Right lobe of liver (tissue), 6 donors: ENCODE measurements at regions not wholly inside any gene's neighbourhood (a gene's known extent, or its start where the extent isn't known, plus 50 kb on each side); places are given as distances from the start of the nearest gene placed in this dataset.

ENCODE experiments used
- ATAC-seq, 4 donors: fragments of 200-7000 bp; cut with Tn5 transposase; one replicate each; pipeline ENCODE4 v1.9.1; 2020; ENCODE audit warnings: mild to moderate bottlenecking in 4 of 4, moderate library complexity in 4 of 4
- DNase-seq, 3 donors: peaks; one replicate each; pipeline ENCODE4 v3.0.0-alpha.2; 2020
- H3K27ac ChIP-seq, 3 donors: fragments of 200-600 bp; one replicate each; pipeline ENCODE4 v1.8.0; 2022
- H3K27me3 ChIP-seq, 2 donors: fragments of 200-600 bp; one replicate each; pipeline ENCODE4 v1.8.0; 2022
- H3K36me3 ChIP-seq, 4 donors: fragments of 200-600 bp; sonication (generic) in 1 of 4; one replicate each; pipeline versions ENCODE4 v1.5.1 to v1.8.0; 2017 to 2022; ENCODE audit warnings: control low read depth in 1 of 4
- H3K4me1 ChIP-seq, 4 donors: fragments of 200-600 bp; sonication (generic) in 1 of 4; one replicate each; pipeline versions ENCODE4 v1.5.1 to v1.8.0; 2017 to 2022; ENCODE audit warnings: control low read depth in 1 of 4
- H3K4me3 ChIP-seq, 3 donors: fragments of 200-600 bp; one replicate each; pipeline ENCODE4 v1.8.0; 2022
- H3K9me3 ChIP-seq, 4 donors: fragments of 200-600 bp; sonication (generic) in 1 of 4; one replicate each; pipeline versions ENCODE4 v1.5.1 to v1.8.0; 2017 to 2022; ENCODE audit warnings: control low read depth in 1 of 4
- POLR2A ChIP-seq: fragments of 450-650 bp; IDR thresholded peaks from one replicate; pipeline ENCODE4 v1.6.1; 2017; ENCODE audit warnings: antibody characterized with exemption, mild to moderate bottlenecking
- WGBS: methylation state at CpG from one replicate; pipeline ENCODE4 v1.1.6; 2018; ENCODE audit warnings: low coverage, low lambda C conversion rate; ENCODE audit not compliant: insufficient coverage; ENCODE audit errors: missing lambda C conversion rate; 5-methylcytosine and 5-hydroxymethylcytosine counted together
- intact Hi-C, 2 donors: fragments of 100-400 bp; cut with DNase I; formaldehyde crosslinking; loops; one replicate each; pipeline versions ENCODE4 v1.11.2 to v1.14.1; 2022
- TF ChIP-seq, protein P1 (sequence below), 4 donors: fragments of 200-600 bp in 3 of 4; fragments of 450-650 bp in 1 of 4; IDR thresholded peaks; one replicate each; pipeline versions ENCODE4 v1.5.1 to v1.8.0; 2016 to 2022; ENCODE audit warnings: antibody characterized with exemption in 4 of 4, mild to moderate bottlenecking in 2 of 4
- donor health status: DM: no; HTN: yes; CAD: no.
- donor health status: DM: no; HTN: no; CAD: no.
- donor health status: DM: no; HTN: no; CAD: no.
- donor health status: DM: no; HTN: yes; CAD: no.
- donor health status: DM: no; HTN: yes; CAD: no.

DNA sequence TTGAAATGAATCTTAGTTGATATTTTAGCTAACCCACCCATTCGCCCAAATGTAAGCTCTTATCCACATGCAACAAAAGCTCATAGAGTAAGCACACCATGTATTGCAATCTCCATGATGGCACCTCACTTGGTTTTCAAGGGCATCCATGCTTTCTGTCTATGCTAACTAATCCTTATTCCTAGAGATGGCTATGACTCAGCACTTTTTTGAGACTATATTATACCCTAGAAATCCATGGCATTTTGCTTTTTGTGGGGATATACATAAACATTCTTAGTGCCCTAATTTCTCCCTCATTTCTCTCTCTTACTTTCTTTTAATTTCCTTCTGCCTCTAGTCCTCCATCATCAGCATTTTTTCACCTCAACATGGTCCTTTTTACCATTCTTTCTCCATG is 168.5 kb upstream of the STT3B start:
- no peak for TF ChIP-seq POLR2A
- TF ChIP-seq, protein P1, sequence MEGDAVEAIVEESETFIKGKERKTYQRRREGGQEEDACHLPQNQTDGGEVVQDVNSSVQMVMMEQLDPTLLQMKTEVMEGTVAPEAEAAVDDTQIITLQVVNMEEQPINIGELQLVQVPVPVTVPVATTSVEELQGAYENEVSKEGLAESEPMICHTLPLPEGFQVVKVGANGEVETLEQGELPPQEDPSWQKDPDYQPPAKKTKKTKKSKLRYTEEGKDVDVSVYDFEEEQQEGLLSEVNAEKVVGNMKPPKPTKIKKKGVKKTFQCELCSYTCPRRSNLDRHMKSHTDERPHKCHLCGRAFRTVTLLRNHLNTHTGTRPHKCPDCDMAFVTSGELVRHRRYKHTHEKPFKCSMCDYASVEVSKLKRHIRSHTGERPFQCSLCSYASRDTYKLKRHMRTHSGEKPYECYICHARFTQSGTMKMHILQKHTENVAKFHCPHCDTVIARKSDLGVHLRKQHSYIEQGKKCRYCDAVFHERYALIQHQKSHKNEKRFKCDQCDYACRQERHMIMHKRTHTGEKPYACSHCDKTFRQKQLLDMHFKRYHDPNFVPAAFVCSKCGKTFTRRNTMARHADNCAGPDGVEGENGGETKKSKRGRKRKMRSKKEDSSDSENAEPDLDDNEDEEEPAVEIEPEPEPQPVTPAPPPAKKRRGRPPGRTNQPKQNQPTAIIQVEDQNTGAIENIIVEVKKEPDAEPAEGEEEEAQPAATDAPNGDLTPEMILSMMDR (IDR thresholded peaks at IDR 0.05), result no peak
- ATAC-seq, result no peak

DNA sequence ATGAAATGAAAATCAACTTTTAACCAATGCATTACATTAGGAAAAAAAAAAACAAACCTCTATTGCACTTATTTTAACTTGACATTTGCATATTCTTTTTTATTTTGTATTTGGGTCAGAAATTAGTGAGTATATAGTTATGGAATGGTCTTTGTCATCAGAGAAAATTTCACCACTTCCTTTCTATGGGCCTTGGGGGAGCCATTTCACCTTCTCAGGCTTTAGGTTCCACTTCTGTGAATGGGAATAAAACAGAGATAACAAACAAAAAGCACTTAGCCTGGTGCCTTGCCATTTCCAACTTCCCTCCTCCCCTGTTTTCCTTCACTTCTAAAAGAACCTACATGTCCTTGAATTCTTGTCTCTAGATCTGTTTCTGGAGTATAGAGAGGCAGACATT is 168.0 kb upstream of the STT3B start:
- no peak for DNase-seq
- TF ChIP-seq, protein P1 (IDR thresholded peaks at IDR 0.05), result no peak
- no peak for TF ChIP-seq POLR2A
- Histone ChIP-seq H3K4me3 (no peak overlapping the region), H3K9me3 (no peaks in the 10 kb centered on the region), H3K27me3 (no peaks in the 10 kb centered on the region), H3K4me1 (no peaks in the 10 kb centered on the region), H3K27ac (no peak overlapping the region), H3K36me3 (no peaks in the 10 kb centered on the region)
- intact Hi-C loops, result no loop called here
- ATAC-seq, result no peak

More for the DNA sequence above, 168.5 kb upstream of the STT3B start:
- H3K27me3 ChIP-seq, result no peaks in the 10 kb centered on the region
- H3K27ac ChIP-seq, result no peak overlapping the region
- H3K4me1 ChIP-seq, result no peaks in the 10 kb centered on the region
- WGBS, result 67% methylated on average over 1 of the region's 1 CpG
- intact Hi-C loops, result no loop called here
- H3K4me3 ChIP-seq, result no peak overlapping the region
- H3K36me3 ChIP-seq, result no peaks in the 10 kb centered on the region
- DNase-seq, result no peak
- no peaks in the 10 kb centered on the region for H3K9me3 ChIP-seq

DNA sequence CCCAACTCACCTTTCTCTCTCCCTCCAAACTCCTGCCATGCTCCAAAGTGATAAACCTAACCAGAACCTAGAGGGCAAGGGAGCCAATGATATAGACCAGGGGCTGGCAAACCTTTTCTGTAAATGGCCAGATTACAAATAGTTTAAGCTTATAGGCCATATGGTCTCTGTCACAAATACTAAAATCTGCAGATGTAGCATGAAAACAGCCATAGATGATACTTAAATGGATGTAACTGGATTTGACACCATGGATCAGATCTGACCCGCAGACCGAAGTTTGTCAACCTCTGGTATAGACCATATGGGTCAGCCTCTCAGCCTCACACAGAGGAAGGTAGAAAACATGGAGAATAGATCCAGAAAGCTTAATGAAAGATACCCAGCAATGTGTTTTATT is 165.2 kb upstream of the STT3B start:
- intact Hi-C loops, result no loop called here
- no peak overlapping the region for H3K4me3 ChIP-seq
- H3K27ac ChIP-seq, result no peak overlapping the region
- 100% methylated on average over 2 of the region's 2 CpGs for WGBS
- no peaks in the 10 kb centered on the region for H3K27me3 ChIP-seq
- H3K36me3 ChIP-seq, result no peaks in the 10 kb centered on the region
- H3K4me1 ChIP-seq, result peaks cover 0 to 9% (median 0%) of the 10 kb centered on the region in 4 donors
- ATAC-seq (no peak), DNase-seq (no peak)
- no peak for TF ChIP-seq POLR2A
- TF ChIP-seq, protein P1 (IDR thresholded peaks at IDR 0.05), result no peak
- H3K9me3 ChIP-seq, result no peaks in the 10 kb centered on the region

DNA sequence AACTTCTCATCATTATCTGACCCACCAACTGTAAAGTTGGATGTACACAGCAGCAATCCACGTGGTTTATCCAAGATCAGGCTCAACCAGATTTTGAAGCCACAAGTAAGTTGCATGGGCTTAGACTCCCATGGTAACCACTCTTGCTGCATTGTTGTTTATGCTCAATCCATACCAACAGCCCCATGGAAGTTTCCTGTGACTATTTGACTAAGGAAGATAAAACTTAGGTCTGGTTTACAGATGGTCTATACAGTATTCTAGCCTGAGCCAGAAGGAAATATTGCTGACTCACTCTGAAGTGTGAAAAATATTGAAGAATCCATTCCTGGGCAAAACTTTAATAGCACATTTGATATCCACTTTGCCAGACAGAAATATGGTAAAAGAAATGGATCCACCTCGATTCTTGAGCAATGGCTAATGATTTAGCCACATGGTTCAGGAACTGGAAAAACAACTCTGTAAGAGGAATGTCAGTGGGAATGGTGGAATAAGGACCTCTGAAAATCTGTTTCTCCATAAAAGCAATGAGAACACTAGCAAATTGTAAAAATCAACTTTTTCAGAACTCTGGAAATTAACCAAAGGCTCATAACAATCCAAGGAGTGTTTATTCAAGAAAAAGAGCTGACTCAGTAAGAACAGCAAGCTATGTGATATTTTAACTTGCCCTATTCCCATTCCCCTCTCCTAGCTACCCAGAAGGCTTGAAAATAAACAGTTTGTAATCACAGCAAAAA is 162.9 kb upstream of the STT3B start:
- H3K27ac ChIP-seq, result no peak overlapping the region
- no peaks in the 10 kb centered on the region for H3K9me3 ChIP-seq
- TF ChIP-seq, protein P1 (IDR thresholded peaks at IDR 0.05), result no peak
- TF ChIP-seq POLR2A, result no peak
- peaks cover 0 to 9% (median 0%) of the 10 kb centered on the region in 4 donors for H3K4me1 ChIP-seq
- no peak for ATAC-seq
- 65% methylated on average over 2 of the region's 2 CpGs for WGBS
- H3K27me3 ChIP-seq, result no peaks in the 10 kb centered on the region
- DNase-seq, result no peak
- no peaks in the 10 kb centered on the region for H3K36me3 ChIP-seq
- intact Hi-C loops, result no loop called here
- no peak overlapping the region for H3K4me3 ChIP-seq

DNA sequence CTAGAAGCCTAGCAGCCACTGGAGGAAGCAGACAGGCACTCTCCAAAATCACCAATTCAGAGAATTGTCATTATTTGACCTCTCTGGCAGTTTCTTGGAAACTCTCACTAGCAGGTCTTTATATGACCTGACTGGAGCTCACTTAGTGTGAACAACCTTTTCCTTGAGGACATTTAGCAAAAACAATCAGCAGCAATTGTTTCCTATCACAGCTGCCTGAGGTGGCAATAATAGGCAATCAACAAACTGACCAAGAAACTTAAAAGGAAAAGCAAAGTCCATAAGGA is 162.4 kb upstream of the STT3B start:
- TF ChIP-seq POLR2A, result no peak
- TF ChIP-seq, protein P1 (IDR thresholded peaks at IDR 0.05), result no peak
- peaks cover 0 to 9% (median 0%) of the 10 kb centered on the region in 4 donors for H3K4me1 ChIP-seq
- H3K9me3 ChIP-seq, result no peaks in the 10 kb centered on the region
- no peak for DNase-seq
- intact Hi-C loops, result no loop called here
- no peak for ATAC-seq
- no peaks in the 10 kb centered on the region for H3K36me3 ChIP-seq
- H3K27me3 ChIP-seq, result no peaks in the 10 kb centered on the region
- H3K27ac ChIP-seq, result no peak overlapping the region
- no peak overlapping the region for H3K4me3 ChIP-seq
